AG10803 (cell line): ENCODE measurements at regions not wholly inside any gene's neighbourhood (a gene's known extent, or its start where the extent isn't known, plus 50 kb on each side); places are given as distances from the start of the nearest gene placed in this dataset.

Experiments
- DNase-seq: peaks from one replicate; pipeline ENCODE4 v3.0.0; 2010; ENCODE audit warnings: low read depth
- H3K4me3 ChIP-seq: 2 replicates; pipeline ENCODE4 v1.5.1; 2011; ENCODE audit warnings: mild to moderate bottlenecking, low read length, control low read depth
- TF ChIP-seq, protein P1 (sequence below): conservative IDR thresholded peaks from 2 replicates; pipeline ENCODE4 v1.5.1; 2011; ENCODE audit warnings: mild to moderate bottlenecking, low read length, control low read depth, inconsistent platforms

DNA sequence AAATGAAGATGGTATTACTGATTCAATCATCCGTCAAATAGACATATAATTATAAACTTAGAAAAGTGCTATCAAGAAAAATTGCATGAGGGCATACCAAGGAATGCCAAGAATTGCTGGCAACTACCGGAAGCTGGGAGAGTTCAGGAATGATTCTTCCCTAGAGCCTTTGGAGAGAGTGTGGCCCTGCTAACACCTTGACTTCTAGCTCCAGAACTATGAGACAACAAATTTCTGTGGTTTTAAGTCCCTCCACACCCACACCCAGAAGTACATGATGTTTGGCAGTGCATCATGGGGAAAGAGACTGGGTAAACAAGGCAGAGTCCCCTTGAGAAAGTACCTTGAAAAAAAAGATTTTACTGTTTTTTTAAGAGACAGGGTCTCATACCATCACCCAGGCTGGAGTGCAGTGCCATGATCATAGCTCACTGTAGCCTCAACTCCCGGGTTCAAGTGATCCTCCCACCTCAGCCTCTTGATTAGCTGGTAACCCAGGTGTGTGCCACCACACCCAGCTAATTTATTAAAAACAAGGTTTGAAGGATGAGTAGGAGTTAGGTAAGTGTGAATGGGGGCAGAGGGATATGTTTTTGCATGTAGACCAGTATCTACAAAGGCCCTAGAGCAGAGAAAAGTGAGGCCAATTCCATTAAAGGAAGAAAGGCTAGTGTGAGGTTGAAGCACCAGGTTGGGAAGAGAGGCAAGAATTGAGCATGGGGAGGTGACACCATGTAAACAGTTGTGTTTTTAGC, 53.1 kb downstream of the GSX2 start:
- no peak overlapping the region for H3K4me3 ChIP-seq
- peak; percentile 89 for DNase-seq
- TF ChIP-seq, protein P1, sequence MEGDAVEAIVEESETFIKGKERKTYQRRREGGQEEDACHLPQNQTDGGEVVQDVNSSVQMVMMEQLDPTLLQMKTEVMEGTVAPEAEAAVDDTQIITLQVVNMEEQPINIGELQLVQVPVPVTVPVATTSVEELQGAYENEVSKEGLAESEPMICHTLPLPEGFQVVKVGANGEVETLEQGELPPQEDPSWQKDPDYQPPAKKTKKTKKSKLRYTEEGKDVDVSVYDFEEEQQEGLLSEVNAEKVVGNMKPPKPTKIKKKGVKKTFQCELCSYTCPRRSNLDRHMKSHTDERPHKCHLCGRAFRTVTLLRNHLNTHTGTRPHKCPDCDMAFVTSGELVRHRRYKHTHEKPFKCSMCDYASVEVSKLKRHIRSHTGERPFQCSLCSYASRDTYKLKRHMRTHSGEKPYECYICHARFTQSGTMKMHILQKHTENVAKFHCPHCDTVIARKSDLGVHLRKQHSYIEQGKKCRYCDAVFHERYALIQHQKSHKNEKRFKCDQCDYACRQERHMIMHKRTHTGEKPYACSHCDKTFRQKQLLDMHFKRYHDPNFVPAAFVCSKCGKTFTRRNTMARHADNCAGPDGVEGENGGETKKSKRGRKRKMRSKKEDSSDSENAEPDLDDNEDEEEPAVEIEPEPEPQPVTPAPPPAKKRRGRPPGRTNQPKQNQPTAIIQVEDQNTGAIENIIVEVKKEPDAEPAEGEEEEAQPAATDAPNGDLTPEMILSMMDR: no peak

GRCh38 chr4:54155936-54156335, 56.0 kb downstream of the GSX2 start:
- no peak for DNase-seq
- TF ChIP-seq, protein P1: no peak
- no peak overlapping the region for H3K4me3 ChIP-seq

DNA sequence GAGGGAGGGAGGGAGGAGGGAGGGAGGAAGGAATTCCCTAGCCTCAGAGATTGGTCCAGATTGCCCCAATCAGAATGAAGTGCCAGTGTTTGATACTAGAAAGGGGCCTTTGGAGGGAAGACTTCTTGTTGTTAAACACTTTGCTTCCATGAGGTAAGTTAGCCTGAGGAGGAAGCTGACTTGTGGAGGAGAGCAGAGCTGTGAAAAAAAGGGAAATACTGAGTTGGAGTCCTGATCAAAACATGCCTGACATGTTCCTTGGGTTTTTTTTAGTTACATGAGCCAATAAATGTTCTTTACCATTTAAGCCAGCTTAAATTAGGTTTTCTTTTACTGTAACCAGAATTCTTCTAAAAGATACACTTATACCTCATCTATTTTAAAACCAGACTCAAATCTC, 57.6 kb downstream of the GSX2 start:
- TF ChIP-seq, protein P1: no peak
- DNase-seq: no peak
- H3K4me3 ChIP-seq: no peak overlapping the region

DNA sequence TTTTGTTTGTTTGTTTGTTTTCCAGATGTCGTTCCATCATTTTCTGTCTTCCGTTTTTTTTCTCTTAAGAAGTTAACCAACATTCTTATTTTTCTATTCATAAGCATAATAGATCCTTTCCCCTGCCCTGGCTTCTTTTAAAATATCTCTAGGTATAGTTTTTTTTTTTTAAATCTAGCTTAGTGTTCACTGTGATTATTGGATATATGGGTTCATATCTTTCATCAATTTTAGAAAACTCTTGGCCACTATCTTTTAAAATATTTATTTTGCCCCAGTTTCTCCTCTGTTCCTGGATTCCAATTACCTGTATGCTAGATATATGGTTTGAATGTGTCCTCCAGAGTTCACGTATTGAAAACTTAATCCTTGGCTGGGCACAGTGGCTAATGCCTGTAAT, 59.6 kb downstream of the GSX2 start:
- TF ChIP-seq, protein P1: no peak
- no peak for DNase-seq
- no peak overlapping the region for H3K4me3 ChIP-seq

DNA sequence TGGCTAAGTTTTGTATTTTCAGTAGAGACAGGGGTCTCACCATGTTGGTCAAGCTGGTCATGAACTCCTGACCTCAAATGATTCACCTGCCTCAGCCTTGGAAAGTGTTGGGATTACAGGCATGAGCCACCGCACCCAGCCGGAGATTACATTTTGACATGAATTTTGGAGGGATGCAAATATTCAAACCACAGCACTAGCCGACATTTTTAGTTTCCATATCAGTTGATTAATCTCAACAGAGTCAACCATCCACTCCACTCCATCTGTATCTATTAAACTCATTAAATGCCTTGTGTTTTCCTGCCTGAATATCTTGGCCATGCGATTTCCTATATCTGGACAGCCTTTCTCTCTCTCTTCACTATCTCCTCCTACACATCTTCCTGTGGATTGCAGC, 64.1 kb upstream of the PDGFRA start:
- H3K4me3 ChIP-seq: no peak overlapping the region
- TF ChIP-seq, protein P1: no peak
- DNase-seq: no peak

GRCh38 chr4:54165438-54165837, 63.7 kb upstream of the PDGFRA start:
- TF ChIP-seq, protein P1: peak; percentile 16; the same call in 1 of the 2 replicates
- no peak overlapping the region for H3K4me3 ChIP-seq
- DNase-seq: peak; percentile 96

GRCh38 chr4:54167508-54167907, 61.6 kb upstream of the PDGFRA start:
- TF ChIP-seq, protein P1: no peak
- H3K4me3 ChIP-seq: no peak overlapping the region
- DNase-seq: no peak
